Stimulated activated CD8-positive, alpha-beta memory T cell treated with anti-CD3 and anti-CD28 coated beads, Interleukin-4, amount 100 ng/mL, for 24 hours (primary cell): ENCODE measurements at regions not wholly inside any gene's neighbourhood (a gene's known extent, or its start where the extent isn't known, plus 50 kb on each side); places are given as distances from the start of the nearest gene placed in this dataset.

Experiments
- DNase-seq: peaks from one replicate; pipeline ENCODE4 v3.0.0-alpha.2; 2020; ENCODE audit warnings: low read depth

DNA sequence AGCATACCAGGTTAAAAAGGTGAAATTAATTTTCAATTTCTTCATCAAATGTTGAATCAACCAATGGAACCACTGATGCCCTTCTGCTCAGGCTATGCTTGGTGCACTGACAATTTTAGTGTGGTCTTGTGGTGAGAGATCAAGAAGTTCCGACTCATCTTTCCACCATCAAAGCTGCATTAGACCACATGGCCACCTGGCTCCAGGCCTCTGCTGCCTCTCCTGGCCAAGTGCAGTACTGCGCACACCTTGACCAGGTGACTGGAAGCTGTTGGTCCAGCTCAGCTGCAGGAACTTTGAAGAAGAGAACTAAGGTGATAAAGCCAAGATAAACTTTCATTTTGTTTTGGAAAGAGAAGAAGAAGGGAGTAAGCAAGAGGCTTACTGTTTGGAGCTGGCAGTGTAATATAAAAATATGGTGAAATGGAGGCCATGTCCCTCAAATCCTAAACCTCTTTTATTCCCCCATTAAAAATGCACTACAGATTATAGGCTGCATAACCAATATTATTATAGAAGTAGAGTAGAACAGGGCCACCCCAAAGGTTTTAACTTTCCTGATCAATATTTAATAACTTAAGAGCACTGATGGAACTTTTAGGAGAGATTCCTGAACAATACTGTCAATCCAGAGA lies 315.5 kb upstream of the C9orf72 start:
- DNase-seq = peak; percentile 11

DNA sequence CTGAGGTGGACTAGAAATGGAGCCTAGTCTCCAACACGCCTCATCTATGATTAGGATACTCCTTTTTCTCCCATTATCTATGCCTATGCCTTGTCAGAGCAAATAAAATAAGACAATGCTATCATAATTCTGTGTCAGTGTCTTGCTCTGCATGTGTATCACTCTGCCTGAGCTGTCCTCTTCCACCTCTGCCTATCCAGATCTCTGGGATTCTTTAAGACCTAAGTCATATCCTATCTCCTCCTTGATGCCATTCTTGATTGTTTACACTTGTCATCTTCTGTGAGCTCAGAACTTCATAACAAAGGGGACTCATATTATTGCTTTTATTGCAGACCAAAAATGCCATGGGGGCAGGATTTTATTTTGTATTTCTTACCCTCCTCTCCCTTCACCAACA lies 351.2 kb upstream of the C9orf72 start:
- no peak for DNase-seq

- no peak for DNase-seq
Measured at GRCh38 chr9:27925815-27926214, 352.5 kb upstream of the C9orf72 start.

GRCh38 chr9:27929841-27930240 lies 356.6 kb upstream of the C9orf72 start:
- no peak for DNase-seq

- no peak for DNase-seq
Measured at GRCh38 chr9:27933210-27934025, 360.1 kb upstream of the C9orf72 start.

GRCh38 chr9:27934471-27934870 lies 361.2 kb upstream of the C9orf72 start:
- no peak for DNase-seq

- no peak for DNase-seq
Measured at GRCh38 chr9:27939186-27939585, 365.9 kb upstream of the C9orf72 start.

- no peak for DNase-seq
Measured at GRCh38 chr9:27940535-27940934, 367.3 kb upstream of the C9orf72 start.

DNA sequence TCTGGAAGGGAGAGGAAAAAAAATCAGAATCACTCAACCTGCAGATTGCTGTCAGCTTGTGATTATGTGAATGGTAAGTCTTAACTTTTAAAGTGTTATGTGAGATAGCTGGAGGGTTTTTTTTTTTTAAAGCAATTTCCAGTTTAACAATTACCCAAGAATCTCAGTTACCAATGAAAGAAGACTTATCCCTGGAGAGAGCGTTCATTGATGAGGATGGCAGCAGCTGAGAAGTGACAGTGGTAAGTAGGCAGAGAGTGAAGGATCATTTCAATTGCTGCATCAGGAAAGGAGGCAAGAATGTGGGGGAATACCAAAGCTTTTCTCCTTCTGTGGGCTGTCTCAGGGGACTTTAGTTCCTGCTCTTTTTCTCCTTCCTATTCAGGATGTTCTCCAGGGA lies 370.2 kb upstream of the C9orf72 start:
- DNase-seq = no peak

DNA sequence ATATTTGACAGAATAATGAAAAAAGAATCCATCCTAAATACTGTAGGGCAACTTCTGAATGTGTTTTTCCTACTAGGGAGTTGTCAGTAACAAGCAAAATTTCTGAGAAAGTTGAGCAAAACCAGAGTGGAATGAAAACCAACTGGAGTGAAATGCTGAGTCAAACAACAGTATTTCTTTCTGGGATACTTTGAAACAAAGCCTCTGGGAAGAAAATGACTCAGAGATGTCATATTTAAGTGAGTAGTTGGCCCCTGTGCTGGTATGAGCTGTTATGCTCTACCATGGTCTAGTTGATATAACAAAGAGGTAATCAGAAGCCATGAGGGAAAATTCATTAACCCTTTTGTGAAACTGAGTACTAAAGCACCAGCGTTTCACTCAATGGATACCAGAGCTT lies 372.1 kb upstream of the C9orf72 start:
- no peak for DNase-seq

DNA sequence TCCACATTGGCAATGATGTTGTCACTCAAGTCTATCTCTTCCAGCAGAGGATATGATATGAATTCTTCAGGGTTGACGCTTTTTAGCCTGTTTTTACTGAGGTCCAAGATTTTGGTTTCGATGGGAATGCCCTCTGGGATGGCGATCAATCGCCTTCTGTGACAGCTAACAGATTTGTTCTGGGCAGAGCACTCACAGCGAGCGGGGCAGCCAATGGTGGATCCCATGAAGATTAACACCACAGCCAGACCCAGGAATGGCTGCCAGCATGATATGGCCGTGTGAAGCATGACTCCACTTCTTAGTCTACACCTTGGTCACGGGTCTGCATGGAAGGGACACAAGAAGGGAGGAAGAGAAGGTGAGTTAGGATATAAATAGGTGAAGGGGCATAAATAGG lies 377.1 kb upstream of the C9orf72 start:
- no peak for DNase-seq

DNA sequence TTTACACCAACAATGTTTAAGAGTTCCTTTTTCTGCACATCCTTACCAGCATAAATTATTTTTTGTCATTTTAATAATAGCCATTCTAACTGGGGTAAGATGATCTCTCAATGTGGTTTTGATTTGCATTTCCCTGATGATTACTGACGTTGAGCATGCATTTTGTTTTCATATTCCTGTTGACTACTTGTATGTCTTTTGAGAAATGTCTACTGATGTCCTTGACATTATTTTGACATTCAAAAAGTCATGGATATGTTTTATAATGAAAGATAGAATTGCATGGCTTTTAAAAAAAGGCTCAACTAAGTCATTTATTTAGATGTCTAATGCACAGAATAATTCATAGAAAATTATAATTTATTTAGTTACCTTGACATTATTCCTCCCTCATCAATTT lies 381.6 kb upstream of the C9orf72 start:
- no peak for DNase-seq

GRCh38 chr9:27963836-27964235 lies 390.6 kb upstream of the C9orf72 start:
- no peak for DNase-seq

DNA sequence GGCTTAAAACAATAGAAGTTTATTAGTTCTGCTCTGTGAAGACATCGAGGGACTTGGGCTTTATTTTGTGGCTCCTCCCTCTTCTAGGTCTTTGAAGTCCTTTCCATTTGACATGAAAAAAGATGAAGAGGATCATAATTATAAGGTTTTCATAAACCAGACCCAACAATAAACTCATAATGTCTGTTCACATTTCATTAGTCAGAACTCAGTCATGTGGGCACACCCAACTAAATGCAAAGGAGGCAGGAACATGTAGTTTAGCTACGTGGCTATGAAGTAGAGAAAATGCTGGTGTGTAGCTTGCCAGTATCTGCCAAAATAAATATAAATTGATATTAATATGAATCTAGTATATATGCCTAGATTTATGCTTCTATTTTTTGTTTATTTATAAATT lies 393.9 kb upstream of the C9orf72 start:
- DNase-seq = no peak

DNA sequence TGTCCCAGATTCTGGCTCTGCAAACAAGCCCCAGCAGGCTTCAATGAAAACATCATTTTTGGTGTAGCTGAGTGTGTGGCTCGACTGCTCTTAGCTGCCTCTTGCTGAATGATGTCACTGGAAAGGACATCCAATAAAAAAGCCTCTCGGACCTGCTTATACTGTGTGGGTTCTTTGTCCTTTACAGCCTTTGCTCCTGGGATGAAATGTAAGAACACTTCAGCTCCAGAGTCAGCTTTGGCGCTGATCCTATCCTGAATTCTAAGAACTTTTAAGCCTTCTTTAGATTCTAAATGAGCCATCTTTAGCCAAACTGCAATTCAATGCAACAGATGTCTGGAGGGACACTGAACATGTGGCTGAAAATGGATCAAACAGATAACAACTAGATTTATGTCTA lies 404.6 kb upstream of the C9orf72 start:
- DNase-seq = no peak

DNA sequence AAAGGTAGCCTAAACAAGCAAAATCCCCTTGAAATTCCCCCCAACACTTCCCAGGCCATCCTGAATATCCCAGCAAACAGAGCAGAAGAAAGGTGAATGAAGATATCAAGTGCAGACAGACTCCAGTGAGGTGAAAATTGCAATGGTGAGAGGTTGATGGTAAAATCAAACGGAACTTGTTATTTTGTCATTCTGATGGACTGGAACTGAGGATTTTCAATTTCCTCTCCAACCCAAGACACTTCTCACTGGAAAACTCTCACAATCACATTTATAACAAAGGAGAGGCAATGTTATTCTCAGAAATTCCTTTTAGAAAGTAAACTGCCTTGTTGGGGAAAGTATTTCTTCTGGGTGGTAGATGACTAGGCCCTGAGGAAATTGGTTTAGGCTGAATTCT lies 412.4 kb upstream of the C9orf72 start:
- DNase-seq = no peak

DNA sequence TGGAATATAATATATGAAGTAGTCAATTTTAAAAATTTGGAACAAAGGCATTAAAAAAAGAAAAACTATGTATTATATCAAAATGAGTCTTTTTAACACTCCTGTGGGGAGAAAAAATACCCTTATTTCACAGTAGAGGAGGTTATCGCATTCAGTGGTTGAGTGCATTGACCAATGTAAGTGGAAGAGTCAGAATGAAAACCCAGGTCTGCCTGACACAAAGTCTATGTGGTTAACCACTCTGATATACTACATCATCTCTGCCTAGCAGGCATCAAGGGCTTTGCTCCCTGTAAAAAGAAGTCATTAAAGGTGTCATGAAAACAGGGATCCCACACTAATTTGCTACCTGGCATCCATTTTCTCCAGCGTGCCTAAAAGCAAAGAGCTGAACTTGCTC lies 417.2 kb upstream of the C9orf72 start:
- DNase-seq = no peak

DNA sequence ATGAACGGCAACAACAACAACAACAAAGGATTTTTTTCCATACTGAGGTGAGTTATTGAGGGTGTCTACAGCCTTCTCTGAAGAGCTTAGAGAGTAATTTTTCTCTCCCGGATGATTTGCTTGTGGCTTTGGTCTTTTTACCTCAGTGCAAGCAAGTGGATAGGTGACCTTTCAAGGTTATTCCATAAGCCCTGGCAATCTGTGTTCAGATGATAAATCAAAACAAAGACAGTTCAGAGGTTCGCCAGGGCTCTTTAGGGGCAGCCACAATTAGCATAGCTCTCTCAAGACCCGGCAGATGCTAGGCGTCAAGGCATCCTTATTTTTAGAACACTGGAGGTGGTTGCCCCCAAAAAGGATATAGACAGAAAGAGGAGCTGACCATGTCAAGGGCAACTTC lies 417.9 kb upstream of the C9orf72 start:
- DNase-seq = no peak

DNA sequence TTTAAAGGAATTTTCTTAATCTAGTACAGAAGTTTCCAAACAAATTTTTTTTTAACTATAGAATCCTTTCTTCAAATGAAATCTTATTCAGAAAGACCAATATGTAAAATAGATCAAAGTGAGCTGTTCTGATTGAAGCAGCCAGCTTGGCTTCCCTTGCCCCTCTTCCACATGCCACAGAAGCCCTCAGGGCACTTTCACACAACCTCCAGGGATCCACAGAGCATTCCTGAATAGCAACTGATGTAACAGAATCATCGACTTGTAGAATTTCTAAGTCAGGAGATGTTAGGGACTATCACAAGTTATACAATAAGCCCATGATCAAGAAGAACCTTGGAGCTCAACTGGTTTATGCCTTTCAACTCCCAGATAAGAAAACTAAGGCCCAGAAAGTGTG lies 427.8 kb upstream of the C9orf72 start:
- DNase-seq = no peak

DNA sequence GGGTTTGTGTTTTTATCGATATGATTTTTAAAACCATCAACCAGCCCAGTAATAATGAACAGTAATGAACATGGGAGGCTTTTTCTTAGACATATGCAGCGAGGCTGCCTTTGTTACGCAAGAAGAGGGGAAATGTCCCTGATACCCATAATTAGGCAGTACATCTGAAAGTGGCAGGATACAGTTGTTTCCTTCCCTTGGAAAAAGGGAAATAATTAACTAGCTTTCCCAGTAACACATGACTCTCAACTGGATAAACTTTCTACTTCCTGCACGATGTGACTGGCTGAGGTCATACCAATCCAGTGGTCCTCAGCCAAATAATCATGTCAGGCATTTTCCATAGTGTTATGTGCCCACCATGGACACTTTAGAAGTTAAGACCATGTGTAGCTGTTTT lies 431.6 kb upstream of the C9orf72 start:
- DNase-seq = no peak

DNA sequence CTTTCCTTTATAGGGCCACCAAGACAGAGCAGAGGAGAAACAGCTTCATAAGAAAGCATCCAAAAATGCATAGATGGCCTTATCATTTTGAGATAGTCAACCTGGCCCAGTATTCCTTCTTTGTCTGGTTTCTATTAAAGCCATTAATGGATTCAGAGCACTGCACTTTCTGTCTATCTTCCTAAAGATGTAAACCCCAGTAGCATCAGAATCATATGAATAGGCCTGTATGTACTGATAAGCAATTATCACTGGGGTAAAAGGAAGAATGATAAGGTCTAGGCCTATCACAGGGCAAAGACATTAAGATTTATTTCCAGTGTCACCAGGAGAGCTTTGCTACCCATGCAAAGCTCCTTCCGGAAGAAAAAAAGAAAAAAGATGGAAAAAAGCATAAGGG lies 432.5 kb upstream of the C9orf72 start:
- no peak for DNase-seq

DNA sequence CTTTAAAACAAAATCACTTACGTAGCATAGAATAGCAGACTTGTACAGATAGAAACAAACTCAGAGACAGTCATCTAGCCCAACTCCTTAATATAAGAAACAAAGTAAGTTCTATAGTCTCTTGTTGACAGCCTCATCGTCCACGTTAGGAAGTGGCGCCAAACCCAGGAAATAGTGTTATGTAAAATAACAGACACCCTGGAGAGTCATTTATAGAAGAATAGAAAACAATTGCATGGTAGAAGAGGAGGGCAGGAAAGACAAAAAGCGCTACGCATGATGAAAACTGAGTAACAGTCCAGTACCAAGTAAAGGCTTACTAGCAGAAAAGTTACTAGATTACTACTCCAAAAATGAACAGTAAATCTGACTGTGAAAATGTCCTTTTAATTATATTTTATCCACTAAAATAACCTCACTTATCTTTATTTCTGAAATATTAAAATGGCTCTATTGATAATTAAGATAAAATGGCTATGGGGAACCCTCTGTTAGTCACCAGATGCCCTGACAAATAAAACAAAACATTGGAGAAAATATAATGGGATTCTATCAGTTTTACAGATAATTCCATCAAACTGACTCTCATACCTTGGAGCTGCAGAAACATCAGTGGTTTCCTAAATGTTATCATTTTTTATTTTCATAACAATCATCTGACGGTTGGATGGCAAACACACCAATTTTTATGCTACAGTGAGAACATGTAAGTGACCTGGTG lies 434.0 kb upstream of the C9orf72 start:
- DNase-seq = no peak

DNA sequence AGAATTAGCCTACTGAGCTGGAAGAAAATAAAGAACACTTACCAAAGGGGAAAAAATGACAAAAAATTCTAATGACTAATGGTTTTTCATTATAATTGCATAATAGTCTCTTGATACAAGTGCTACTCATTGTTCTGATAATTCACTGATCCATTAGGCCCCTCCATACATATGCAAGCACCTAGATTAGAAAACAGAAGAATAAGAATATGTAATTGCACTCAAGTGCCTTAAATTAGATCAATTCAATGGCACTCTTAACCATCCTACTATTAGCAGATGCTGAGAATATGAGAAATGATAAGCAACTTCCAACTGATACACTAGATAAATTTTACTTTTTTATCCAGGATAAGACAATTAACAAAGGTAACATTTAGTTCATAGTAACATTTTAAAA lies 440.9 kb upstream of the C9orf72 start:
- no peak for DNase-seq
